Ishikawa (cell line): ENCODE measurements at regions not wholly inside any gene's neighbourhood (a gene's known extent, or its start where the extent isn't known, plus 50 kb on each side); places are given as distances from the start of the nearest gene placed in this dataset.

Source experiments
- CEBPB ChIP-seq: IDR thresholded peaks from 2 replicates; pipeline ENCODE4 v1.6.1; 2012
- CREB1 ChIP-seq: IDR thresholded peaks from 2 replicates; pipeline ENCODE4 v1.6.1; 2012; ENCODE audit warnings: low read depth
- EP300 ChIP-seq: IDR thresholded peaks from 2 replicates; pipeline ENCODE4 v1.6.1; 2012; ENCODE audit warnings: borderline replicate concordance
- NFIC ChIP-seq: IDR thresholded peaks from 2 replicates; pipeline ENCODE4 v1.6.1; 2012
- TAF1 ChIP-seq: IDR thresholded peaks from 2 replicates; pipeline ENCODE4 v1.6.1; 2012; ENCODE audit warnings: low read depth, mild to moderate bottlenecking
- TEAD4 ChIP-seq: IDR thresholded peaks from 2 replicates; pipeline ENCODE4 v1.6.1; 2012
- YY1 ChIP-seq: IDR thresholded peaks from 2 replicates; pipeline ENCODE4 v1.6.1; 2012; ENCODE audit warnings: low read depth
- TF ChIP-seq, protein P1 (sequence below): IDR thresholded peaks from 2 replicates; pipeline ENCODE4 v1.6.1; 2012; ENCODE audit warnings: low read depth, mild to moderate bottlenecking
- TF ChIP-seq, protein P2 (sequence below): IDR thresholded peaks from 2 replicates; pipeline ENCODE4 v1.6.1; 2012

DNA sequence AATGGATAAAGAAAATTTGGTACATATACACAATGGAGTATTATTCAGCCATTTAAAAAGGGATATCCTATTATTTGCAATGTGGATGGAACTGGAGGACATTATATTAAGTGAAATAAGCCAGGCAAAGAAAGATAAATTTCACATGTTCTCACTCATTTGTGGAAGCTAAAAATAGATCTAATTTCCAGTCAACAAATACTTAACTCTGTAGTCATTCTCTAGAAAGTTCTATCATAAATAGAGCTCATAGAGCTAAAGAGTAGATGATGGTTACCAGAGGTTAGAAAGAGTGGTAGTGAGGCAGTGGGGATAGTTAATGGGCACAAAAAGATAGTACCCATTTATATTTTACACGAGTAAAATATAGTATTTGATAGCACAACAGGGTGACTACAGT is 104.2 kb upstream of the SLC13A1 start:
- TF ChIP-seq EP300 (no peak), CREB1 (no peak), TAF1 (no peak), TEAD4 (no peak), CEBPB (no peak), YY1 (no peak), NFIC (no peak)
- TF ChIP-seq, protein P1, sequence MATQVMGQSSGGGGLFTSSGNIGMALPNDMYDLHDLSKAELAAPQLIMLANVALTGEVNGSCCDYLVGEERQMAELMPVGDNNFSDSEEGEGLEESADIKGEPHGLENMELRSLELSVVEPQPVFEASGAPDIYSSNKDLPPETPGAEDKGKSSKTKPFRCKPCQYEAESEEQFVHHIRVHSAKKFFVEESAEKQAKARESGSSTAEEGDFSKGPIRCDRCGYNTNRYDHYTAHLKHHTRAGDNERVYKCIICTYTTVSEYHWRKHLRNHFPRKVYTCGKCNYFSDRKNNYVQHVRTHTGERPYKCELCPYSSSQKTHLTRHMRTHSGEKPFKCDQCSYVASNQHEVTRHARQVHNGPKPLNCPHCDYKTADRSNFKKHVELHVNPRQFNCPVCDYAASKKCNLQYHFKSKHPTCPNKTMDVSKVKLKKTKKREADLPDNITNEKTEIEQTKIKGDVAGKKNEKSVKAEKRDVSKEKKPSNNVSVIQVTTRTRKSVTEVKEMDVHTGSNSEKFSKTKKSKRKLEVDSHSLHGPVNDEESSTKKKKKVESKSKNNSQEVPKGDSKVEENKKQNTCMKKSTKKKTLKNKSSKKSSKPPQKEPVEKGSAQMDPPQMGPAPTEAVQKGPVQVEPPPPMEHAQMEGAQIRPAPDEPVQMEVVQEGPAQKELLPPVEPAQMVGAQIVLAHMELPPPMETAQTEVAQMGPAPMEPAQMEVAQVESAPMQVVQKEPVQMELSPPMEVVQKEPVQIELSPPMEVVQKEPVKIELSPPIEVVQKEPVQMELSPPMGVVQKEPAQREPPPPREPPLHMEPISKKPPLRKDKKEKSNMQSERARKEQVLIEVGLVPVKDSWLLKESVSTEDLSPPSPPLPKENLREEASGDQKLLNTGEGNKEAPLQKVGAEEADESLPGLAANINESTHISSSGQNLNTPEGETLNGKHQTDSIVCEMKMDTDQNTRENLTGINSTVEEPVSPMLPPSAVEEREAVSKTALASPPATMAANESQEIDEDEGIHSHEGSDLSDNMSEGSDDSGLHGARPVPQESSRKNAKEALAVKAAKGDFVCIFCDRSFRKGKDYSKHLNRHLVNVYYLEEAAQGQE: no peak
- TF ChIP-seq, protein P2, sequence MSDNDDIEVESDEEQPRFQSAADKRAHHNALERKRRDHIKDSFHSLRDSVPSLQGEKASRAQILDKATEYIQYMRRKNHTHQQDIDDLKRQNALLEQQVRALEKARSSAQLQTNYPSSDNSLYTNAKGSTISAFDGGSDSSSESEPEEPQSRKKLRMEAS: no peak
